GM18498 (cell line): ENCODE measurements at regions not wholly inside any gene's neighbourhood (a gene's known extent, or its start where the extent isn't known, plus 50 kb on each side); places are given as distances from the start of the nearest gene placed in this dataset.

ENCODE experiments used
- ATAC-seq: cut with Tn5 transposase; IDR thresholded peaks from one replicate; pipeline ENCODE4 v1.9.1; 2021; ENCODE audit warnings: mild to moderate bottlenecking, moderate library complexity; ENCODE audit not compliant: unreplicated experiment

- ATAC-seq, result no peak
Observed at GRCh38 chr17:77746393-77746792, 212.1 kb upstream of the TNRC6C start.

DNA sequence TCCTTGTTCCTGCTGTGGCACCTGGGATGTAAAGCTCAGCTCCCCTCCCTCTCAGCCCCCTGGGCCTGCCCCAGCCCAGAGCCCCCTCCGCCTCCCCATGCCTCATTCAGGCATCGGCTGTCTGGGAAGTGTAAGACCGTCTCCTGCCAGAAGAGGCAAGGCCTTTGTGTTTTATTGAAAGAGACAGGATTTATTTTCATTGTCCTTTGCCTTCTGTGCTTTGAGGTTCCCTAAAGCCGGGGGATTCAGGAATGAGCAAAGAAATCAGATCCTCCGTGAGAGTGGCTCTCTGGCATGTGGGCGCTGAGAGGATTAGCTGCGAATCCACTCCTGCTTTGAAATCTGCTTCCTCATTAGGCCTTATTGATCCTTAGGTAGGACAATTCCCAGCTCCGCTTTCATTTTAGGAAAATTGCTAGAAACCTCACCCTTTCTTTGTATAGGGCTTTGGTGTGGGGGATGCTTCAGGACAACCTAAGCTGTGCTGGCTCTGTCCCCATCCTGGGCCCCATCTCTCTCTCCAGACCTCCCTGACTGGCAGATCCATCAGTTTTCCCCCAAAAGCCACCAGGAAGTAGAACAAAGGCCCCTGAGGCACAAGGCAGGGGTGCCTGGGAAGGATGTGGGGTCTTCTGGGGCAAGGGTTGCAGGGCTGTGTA, 211.5 kb upstream of the TNRC6C start:
- no peak for ATAC-seq

- no peak for ATAC-seq
Observed at GRCh38 chr17:77748436-77748835, 210.1 kb upstream of the TNRC6C start.

- ATAC-seq, result no peak
Observed at GRCh38 chr17:77749321-77749751, 209.2 kb upstream of the TNRC6C start.

GRCh38 chr17:77749989-77750388, 208.5 kb upstream of the TNRC6C start:
- no peak for ATAC-seq

DNA sequence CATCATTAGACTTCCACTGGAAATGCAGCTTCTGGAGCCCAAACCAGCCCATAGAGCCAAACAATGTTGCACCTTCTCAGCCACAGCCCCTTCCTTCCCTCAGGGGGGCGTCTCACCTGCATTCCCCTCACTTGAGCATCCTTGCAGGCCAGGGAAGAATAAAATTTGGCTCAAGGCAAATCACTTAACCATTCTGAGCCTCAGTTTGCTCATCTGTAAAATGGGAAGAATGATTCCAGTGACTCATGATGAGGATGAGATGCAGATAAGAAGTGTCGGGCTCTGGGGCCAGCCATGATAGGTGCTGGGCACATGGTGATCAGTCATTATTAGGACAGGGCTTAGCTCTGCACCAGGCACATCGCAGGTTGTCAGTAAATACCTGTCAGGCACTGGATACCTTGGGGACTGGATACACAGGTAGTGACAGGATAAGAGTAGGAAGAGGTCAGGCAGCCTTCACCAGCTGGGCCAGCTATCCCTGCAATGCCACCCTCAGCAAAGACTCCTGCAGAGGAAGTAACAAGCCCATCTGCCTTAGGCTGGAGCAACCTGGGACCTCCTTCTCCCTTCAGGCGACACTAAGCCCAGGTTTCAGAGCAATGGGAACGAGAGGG, 208.0 kb upstream of the TNRC6C start:
- no peak for ATAC-seq

- ATAC-seq, result no peak
Observed at GRCh38 chr17:77753246-77753645, 205.3 kb upstream of the TNRC6C start.

GRCh38 chr17:77753691-77754245, 204.7 kb upstream of the TNRC6C start:
- ATAC-seq, result no peak

- no peak for ATAC-seq
Observed at GRCh38 chr17:77754956-77755355, 203.5 kb upstream of the TNRC6C start.

- no peak for ATAC-seq
Observed at GRCh38 chr17:77755410-77755963, 203.0 kb upstream of the TNRC6C start.

GRCh38 chr17:77756028-77756427, 202.5 kb upstream of the TNRC6C start:
- ATAC-seq, result no peak

DNA sequence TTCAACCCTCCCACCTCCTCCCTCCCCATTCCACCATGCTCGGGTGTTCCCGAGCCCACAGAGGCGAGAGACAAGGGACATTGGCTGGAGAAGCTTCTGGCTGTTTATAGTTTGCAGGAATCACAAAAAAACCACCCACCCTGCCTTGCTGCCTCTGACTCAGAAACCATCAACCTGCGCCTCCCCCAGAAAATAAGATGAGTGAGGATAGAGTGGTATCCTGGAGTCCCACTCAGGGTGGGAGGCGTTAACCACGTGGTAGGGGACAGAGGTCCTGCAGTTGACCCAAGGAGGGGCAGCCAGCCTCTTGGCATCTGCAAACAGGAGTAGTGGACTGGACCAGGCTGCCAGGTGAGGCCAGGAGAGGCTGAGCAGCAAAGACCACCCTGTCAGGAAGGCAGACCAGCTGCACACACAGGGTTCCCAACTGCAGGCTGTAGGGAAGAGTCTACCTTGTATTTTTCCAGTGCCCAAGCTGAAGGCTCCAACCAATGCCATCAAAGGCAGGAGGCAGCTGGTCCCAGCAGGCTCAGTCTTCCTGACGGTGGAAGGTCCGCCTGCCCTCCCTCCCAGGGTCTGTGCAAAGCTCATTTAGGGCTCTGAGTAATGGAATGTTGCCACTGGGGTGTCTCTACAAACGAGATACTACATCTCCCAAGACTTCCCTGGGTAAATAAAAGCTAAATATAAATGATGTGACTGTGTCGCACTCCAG, 201.5 kb upstream of the TNRC6C start:
- ATAC-seq, result no peak

DNA sequence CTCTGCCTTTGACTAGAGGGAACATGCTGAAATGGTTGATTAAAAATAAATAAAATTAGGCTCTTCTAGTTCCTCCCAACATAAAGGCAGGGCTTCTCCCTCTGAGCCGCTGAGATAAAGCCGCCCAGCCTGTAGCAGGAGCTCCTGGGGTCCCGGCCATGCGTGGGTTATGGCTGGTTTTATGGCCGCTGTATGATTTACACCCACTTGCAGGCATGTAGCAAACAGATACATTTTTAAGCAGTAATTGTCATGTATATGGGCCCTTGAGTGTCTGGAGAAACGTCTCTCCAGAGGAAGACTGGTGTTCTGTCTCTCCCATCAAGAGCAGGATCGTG, 201.0 kb upstream of the TNRC6C start:
- ATAC-seq, result no peak

- no peak for ATAC-seq
Observed at GRCh38 chr17:77763023-77763422, 195.5 kb upstream of the TNRC6C start.

DNA sequence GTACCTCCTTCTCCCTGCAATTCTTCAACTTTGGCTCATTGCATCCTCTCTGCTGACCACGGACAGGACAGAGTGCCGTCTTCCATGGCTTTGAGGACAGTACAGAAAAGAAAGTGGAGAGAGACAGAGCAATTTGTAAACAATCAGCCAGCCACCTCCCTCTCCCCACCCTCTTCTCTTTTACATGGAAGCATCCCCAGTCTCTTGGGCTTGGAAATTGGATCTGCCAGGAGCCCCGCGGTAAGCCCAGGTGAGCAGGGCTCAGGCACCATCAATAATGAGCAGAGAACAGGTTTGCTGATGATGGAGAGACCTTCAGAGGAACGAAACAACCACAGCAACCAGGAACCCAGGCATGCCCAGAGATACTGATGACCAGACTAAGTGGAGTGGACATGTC, 194.9 kb upstream of the TNRC6C start:
- no peak for ATAC-seq

GRCh38 chr17:77765292-77765691, 193.2 kb upstream of the TNRC6C start:
- ATAC-seq, result no peak

DNA sequence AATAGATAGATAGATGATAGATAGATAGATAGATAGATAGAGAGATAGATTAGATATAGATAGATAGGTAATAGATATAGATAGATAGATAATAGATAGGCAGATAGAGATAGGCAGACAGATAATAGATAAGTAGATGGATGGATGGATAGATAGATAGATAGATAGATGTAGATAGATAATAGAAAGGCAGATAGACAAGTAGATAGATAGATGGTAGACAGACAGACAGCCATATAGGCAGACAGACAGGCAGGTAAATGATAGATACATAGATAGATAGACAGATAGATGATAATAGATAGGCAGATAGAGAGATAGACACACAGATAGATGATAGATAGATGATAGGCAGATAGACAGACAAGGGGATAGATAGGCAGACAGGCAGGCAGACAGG, 191.4 kb upstream of the TNRC6C start:
- ATAC-seq, result no peak

GRCh38 chr17:77768248-77768852, 190.2 kb upstream of the TNRC6C start:
- no peak for ATAC-seq

DNA sequence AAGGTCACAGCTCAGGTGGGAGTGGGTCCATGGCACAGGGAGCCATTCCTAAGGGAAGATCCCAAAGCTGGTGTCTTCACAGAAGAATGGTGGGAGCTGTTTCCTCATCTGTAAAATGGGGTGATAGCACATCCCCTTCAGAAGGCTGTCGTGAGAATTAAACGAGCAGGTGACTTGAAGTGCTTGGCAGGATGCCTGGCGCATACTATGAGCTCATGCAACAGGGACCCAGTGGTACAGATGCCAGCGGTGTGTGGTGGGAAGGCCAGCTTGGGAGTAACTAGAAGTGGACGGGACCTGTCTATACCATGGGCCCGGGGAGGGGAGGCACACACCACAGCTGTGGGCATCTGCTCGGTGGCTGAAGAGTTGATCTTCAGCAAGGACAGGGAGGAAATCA, 189.3 kb upstream of the TNRC6C start:
- no peak for ATAC-seq

GRCh38 chr17:77769762-77770161, 188.7 kb upstream of the TNRC6C start:
- no peak for ATAC-seq

- ATAC-seq, result no peak
Observed at GRCh38 chr17:77770331-77771105, 188.0 kb upstream of the TNRC6C start.
